Activated CD8-positive, alpha-beta memory T cell treated with anti-CD3 and anti-CD28 coated beads for 36 hours (primary cell): ENCODE measurements at regions not wholly inside any gene's neighbourhood (a gene's known extent, or its start where the extent isn't known, plus 50 kb on each side); places are given as distances from the start of the nearest gene placed in this dataset.

Source experiments
- CTCF ChIA-PET: fragments of 350-600 bp; sonication (Branson Sonifier 250); formaldehyde crosslinking; loops from one replicate; lab custom pipeline; 2021; ENCODE audit warnings: antibody characterized with exemption; lab: Charles Lee
- POLR2A ChIA-PET: fragments of 350-600 bp; sonication (Branson Sonifier 250); formaldehyde crosslinking; loops from one replicate; lab custom pipeline; 2021; ENCODE audit warnings: antibody characterized with exemption; lab: Charles Lee

DNA sequence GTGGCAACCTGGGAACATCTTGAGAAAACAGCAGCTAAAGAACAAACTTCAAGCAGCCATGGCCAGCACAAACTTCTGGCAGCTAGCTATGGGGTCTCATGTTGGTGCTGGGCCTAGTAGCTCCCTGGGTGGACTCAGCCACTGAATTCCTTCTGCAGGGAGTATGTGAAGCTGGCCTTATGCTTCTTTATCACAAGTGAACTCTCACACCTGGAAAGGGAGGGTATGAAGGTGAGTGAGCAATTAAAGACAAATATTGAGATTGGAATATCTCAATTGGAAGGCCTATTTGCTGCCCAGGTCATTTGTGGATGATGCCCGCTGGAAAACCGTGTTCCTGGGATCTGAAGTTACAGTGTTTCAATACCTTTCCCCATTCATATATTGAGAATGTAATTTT lies 153.3 kb upstream of the RPS6KA3 start:
- ChIA-PET POLR2A (no interaction called here), CTCF (no interaction called here)

DNA sequence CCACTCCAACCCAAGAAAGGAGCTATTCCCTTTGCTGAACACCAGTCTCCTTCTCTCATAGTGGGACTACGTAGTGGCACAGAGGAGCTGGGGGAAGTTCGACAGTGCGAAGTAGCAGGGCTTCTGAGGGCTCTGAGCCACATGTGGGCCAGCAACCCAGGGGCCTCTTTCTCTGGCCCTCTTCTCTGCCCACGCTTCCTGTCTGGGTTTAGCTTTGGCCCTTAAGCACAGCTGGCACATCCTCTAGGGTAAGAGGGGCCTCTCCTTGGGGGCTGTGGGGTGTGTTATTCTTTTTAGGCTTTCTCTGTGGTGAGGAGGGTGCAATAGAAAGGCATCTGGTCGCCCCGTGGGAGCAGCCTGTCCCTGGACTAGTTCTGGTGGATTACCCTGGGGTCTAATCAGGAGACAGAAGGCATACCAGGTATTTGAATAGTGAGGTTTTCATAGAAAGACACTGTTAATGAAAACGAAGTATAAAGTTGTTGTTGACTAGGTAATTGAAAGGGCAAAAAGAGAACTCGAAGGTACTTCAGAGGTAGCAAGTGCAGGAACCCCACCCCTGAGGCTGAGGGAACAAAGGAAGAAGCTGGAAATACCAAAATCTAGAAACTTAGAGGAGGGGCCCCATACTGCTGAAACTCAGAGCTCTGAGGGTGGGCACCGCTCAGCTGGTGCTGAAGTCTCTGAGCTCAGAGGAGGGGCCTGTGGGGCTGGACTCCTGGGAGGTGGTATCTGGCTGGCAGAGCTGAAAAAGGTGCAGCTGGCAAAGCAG lies 151.9 kb upstream of the RPS6KA3 start:
- ChIA-PET CTCF (no interaction called here), POLR2A (no interaction called here)

DNA sequence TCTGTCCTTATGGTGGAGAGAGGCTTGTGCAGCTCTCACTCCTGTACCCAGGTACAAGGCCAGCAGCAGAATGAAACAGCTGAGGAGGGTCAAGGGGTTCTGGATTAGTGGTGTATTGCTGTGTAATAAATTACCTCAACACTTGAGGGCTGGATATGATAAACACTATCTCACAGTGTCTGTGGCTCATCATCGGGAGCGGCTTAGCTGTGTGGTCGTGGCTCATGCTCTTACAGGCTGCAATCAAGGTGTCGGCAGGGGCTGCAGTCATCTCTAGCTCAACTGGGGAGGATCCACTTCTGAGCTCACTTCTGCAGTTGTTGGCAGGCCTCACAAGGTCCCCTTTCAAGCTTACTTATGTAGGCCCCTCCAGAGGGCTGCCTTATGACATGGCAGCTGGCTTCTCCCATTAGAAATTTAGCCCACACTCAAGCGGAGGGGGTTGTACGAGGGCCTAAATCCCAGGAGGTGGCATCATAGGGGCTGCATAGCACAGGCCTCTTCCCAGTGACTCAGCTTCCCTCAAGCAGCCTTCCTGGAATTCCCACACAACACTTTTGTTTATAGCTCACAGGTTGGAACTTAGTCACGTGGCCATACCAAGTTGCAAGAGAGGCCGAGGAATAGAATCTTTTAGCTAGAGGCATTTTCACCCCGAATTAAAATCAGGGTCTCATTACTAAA lies 148.2 kb upstream of the RPS6KA3 start:
- ChIA-PET POLR2A (no interaction called here), CTCF (interaction anchor here (1.2 kb wide), 1 partner anchor 36 kb away, joined by 4 read pairs; no protein-coding TSS in a partner anchor)

DNA sequence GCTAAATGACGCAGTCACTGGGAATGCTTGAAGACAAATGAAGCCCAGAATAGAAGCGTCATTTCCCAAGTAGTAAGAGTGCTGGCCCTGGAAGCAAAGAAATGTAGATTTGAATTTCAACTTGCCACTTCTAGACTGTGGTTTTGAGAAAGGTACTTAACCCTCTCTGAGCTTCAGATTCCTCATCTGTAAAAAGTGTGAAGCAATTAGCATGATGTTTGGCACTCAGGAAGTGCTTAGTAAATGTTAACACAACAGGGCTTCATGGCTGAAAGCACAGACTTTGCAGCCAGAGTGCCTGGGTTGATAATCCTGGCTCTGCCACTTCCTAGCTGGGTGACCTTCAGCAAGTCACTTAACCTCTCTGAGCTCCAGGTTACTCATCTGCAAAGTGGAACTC lies 147.4 kb upstream of the RPS6KA3 start:
- ChIA-PET POLR2A (no interaction called here), CTCF (no interaction called here)

DNA sequence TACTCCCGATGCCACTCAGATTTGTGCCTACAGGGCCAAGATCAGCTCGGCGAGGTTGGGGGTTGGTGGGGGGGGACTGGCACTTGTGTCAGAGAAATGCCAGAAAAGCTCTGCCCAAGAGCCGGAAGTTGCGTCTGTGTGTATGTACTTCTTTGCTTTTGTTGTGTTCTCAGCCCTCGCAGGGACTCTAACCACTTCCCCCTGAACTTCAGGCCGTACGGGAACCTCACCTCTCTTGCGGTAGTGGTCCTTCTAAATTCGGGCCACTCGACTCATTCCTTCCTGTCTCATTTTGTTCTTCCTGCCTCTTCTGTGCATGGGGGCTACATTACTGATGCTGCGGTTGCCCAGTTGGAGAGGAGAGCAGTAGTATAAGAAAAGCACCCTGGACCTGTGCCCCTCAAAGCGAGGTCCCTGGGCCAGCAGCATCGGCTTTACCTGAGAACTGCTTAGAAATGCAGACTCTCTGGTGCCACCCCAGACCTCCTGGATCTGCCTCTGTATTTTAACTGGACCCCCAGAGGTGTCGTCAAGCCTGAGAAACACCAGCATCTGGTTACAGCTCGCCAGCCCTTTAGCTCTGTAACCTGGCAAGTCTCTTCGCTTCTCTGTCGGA lies 146.3 kb upstream of the RPS6KA3 start:
- ChIA-PET CTCF (interaction anchor here (0.8 kb wide), 1 partner anchor 34 kb away, joined by 3 read pairs; no protein-coding TSS in a partner anchor), POLR2A (interaction anchor here (1.0 kb wide), 1 partner anchor 272 kb away, joined by 4 read pairs; no protein-coding TSS in a partner anchor)

DNA sequence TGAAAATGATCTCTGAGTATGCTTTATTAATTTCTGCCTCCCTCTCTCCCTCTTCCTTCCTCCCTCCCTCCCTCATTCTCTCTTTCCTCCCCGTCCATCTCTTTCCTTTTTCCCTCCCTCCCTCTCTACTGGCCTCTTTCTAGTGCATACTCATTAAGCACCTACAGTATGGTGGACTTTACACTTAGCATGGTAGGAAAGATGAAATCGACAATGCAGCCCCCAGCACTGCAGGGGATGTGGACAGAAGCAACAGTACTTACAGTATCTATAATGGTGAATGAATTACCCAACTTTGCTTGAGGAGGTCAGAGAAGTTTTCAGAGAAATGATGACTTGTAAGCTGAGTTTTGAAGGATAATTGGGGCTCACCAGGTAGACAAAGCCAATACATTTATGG lies 143.8 kb upstream of the RPS6KA3 start:
- CTCF ChIA-PET, result no interaction called here
- POLR2A ChIA-PET, result no interaction called here

DNA sequence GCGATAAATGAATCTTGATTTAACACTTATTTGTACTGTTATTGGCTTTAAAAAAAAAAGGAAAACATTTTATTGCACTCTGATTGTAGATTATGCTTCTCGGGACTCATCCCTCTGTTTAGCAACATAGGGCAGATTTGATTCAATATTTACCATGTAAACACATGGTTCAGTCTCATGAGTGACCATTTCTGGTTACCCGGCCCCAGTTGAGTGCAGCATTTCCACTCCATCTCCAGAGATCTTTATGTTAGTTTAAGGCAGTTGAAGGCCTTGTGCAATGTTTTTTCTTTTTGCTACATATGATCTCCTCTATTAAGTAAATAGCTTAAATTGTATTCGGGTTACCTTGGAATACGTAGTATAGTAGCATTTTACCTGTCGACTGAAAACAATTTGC lies 143.3 kb upstream of the RPS6KA3 start:
- ChIA-PET CTCF (no interaction called here), POLR2A (no interaction called here)

DNA sequence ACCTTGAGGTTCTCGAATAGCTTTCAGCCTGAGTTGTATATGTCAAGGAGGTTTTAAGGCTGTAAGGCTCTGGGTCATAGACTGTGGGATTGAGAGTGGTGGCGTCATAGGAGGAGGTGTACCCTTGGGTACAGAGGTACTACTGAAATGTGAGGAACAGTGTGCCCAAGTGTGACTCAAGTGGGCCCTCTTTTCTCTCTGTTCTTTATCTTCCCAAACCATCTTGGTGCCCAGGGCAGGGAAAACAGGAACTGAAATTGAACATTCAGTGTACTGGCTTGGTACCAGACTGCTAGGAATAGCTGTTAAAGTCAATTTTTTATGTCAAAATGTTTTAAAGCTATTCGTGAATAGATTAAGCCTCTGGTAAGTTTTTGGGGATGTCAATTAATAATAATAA lies 136.2 kb upstream of the RPS6KA3 start:
- ChIA-PET CTCF (interaction anchor here (1.1 kb wide), 1 partner anchor 25 kb away, joined by 3 read pairs; no protein-coding TSS in a partner anchor), POLR2A (no interaction called here)

DNA sequence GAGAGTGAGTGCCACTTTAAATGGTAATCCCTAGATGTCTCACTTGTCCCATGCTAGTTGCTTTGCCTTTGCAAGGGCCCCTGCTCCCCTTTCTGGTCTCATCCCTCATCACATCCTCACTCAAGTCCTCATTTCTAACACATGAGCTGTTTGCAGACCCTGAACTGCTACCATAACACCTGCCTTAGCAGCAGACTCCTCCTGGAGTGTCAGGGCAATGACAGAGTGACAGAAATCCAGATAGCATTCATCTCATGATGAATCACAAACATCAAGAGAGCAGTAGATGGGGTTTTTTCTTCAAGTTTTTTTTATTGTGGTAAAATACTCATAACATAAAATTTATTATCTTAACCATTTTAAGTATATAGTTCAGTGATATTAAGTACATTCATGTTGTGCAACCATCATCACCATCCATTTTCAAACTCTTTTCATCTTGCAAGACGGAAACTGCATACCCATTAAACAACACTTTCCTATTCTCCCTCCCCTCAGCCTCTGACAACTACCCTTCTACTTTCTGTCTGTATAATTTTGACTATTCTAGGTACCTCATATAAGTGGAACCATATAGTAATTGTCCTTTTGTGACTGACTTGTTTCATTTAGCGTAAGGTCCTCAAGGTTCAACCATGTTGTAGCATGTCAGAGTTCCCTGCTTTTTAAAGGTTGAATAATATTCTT lies 133.2 kb upstream of the RPS6KA3 start:
- ChIA-PET POLR2A (no interaction called here), CTCF (no interaction called here)

DNA sequence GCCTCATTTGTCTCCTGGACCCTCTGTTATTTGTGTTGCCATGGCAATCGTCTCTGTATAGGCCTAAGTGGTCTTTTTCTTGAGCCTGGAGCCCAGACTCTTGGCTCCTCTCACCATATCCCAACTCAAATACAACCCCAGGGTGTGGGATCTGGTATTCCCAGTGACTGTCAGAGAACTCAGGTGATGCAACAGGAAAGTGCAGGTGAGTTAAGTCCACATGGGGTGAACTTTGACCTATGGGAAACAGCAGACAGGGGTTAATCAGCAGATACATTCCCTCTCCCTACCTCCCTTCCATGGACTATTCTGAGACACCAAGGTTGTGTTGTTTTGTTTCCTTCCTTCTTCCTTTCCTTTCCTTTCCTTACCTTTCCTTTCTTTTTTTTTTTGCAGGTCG lies 130.9 kb upstream of the RPS6KA3 start:
- ChIA-PET CTCF (no interaction called here), POLR2A (no interaction called here)

DNA sequence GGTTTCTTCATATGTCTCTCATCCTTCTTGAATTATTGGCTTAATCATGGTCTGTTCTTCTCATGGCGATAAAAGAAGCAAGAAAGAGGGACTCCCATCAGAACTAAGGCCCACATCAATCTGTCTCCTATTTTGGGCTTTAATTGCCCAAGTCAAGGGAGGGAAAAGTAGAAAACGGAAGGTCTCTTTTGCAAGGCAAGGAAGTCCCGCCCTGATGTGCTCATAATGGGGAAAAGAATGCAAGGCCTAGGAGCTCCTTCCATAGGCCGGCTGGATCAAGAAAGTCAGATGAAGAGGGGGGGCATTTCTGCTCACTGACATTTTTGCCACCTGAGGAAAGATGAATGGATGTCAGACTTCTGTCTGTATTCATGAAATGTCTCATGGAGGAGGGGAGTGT lies 127.7 kb upstream of the RPS6KA3 start:
- ChIA-PET CTCF (no interaction called here), POLR2A (no interaction called here)

DNA sequence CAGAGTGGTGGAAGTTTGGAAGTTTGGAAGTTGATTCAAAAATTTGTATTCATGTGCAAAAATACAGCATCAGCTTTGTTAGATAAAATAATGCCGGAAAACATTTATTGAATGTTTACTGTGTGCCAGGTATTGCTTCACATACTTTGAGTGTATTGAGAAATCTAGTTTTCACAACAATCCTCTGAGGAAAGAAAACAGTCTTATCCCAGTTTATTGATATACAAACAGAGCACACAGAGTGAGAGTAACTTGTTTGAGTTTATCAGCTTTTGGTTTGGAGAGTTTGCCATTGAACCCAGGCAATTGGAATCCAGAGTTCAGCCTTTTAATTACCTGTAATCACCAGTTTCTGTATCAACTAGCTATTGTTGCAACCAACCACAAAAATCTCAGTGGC lies 127.2 kb upstream of the RPS6KA3 start:
- ChIA-PET CTCF (no interaction called here), POLR2A (no interaction called here)

DNA sequence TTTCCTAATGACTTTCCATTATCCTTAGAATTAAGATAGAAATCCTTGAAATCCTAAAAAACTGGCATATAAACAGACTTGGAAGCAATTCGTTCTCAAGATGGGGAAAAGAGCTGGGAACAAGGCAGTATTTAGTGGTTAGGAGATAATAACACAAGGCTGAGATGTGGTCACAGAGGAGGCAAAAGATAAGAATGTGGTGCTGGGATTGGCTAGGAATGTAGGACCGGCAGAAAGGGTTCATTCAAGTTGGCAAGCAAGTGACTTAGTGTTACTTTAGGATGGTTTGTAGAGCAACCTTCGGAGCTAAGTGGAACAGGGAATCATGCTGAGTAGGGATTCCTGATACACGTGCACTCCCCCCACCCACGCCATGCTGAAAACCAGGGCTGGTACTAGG lies 121.9 kb upstream of the RPS6KA3 start:
- ChIA-PET POLR2A (no interaction called here), CTCF (no interaction called here)

DNA sequence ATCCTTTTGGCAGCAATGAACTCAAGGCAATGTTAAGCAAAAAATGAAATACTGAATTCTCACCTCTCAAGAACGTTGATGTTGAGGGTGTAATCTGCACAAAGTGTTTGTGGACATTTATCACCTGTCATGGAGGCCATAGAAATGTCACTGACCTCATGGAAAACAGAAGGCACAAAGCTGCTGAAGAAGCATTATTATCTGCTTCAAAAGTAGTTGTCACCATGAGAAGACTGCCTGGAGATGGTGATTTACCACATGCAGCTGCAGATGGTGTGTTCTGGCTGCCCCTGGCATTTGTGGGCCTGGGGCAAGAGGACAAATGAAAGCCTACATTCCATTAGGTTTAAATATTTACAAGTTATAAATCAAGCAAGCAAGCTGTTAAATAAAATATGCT lies 116.8 kb upstream of the RPS6KA3 start:
- CTCF ChIA-PET, result no interaction called here
- POLR2A ChIA-PET, result no interaction called here

DNA sequence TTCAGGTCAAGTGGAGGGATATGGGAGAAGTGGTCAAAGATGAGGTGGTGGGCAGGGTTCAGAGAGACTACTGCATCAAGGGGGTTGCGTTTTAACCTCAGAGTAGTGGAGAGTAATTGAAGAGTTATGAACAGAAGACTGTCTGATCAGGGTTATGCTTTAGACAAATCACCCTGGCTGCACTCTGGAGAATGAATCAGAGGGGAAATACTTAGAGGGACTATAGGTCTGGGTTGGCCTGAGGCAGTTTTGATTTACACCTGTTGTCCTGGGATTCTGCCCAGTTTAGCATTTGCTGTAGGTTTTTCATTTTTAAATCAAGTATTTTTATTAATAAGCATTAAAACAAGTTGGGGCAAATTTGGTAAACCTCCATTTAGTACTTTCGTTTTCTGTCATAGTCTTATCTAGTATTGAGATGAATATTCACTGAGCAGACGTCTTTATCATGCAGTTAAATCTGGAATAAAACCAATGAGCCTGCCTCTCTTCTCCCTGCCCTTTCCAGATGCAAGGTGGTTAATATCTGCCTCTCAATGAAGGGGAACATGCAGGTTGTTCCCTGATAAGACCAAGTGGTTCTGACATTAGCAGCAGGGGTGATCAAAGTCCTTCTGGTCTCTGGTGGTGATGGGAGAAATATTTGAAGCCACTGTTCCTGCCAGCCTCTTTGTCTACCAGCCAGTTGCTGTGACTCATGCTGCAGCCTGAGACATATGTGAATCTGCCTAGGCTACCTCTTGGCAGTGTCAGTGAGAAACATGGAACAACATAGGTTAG lies 116.0 kb upstream of the RPS6KA3 start:
- POLR2A ChIA-PET, result no interaction called here
- CTCF ChIA-PET, result no interaction called here

DNA sequence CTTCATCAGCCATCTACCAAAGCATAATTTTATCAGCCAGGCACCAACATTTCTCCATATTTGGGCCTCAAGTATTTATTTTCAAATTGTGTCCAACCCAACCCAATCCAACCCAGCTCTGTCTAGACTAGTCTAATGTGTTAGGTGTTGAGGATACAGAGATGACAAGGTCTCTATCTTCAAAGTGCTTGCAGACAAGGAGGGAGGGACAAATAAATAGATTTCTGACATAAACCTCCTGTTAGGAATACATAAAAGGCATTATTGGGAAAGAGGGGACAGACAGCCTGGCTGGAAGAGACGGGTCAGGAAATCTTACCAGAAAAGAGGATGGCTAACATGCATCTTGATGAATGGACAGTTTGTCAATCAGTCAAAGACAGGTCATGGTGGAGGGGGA lies 115.4 kb upstream of the RPS6KA3 start:
- POLR2A ChIA-PET, result no interaction called here
- CTCF ChIA-PET, result no interaction called here

DNA sequence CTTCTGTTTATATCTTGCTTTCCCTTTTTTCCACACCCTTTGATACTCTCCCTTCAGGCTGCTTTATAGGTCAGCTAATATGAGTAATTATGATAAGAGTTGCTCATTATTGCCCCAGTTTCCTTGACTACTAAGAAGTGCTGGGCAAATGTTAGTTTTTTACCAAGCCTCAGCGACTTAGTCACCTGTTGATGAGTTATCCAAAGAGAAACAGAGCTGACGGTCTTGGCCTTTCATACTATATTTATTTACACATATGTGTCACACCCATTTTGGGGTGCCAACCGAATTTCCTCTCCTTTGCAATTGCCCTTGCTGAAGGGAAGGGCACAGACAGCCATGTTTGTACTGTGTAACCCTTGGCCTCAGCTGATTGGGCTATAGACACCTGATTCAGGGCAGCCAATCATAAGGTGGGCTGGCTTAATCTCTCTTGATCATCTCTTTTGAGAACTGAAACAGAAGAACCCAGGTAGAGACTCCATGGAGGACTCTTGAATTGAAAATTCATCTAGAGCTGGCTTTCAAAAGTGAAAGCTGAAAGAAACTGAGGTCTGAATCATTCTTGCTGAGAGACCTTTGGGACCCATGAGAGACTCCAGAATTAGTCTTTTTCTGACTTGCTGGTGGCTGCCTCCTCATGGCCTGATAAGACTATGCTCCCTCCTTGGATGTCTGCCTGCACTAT lies 111.7 kb upstream of the RPS6KA3 start:
- POLR2A ChIA-PET, result interaction anchor here (0.5 to 0.6 kb wide), 2 partner anchors 199 to 697 kb away, joined by 3 to 5 read pairs; no protein-coding TSS in a partner anchor
- CTCF ChIA-PET, result interaction anchor here (0.7 to 1.6 kb wide), 5 partner anchors 24 to 119 kb away, joined by 3 to 4 read pairs (median 3); no protein-coding TSS in a partner anchor

DNA sequence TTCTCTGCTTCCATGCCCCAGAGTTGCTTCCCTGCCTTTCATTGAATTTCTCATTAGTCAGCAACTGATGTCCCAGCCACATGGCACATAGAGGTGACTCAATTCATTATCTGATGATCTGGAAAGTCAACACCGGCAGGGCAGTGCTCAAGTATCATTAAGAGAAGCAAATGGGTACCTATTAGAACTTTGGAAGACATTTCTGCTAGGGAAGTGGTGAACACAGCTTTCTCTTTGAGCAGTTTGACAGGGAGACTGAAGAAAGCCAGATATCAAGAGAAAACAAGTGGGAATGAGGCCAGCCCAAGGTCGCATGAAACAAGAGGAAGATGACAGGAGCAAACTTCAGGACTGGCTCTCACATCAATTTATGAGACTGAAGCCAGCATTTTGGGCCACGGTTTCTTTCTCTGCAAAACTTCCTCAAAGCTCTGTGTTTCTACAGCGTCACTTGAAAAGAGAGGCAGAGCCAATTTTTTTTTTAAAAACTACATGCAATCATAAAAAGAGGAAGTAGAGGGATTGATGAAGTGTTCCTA lies 108.3 kb upstream of the RPS6KA3 start:
- ChIA-PET POLR2A (no interaction called here), CTCF (no interaction called here)
